ENCODE measurements at regions not wholly inside any gene's neighbourhood (a gene's known extent, or its start where the extent isn't known, plus 50 kb on each side); places are given as distances from the start of the nearest gene placed in this dataset.

DNA sequence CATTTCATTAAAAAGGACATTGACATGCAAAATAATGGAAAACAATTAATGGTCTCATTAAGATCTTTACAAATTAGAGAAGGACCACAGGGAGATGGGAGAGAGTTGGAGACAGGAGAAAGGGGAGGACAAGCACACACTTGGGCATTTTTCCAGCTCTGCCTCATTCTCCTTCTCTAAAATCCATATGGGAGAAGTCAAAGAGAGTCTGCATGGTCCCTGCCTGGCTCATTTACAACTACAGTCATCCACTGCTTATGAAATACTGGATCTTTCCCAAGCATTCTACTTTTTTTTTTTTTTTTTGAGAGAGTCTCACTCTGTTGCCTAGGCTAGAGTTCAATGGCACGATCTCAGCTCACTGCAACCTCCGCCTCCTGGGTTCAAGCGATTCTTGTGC is 518.9 kb upstream of the CELF2 start:
- H3K4me1 ChIP-seq (ENCODE audit: control insufficient read depth, extremely low read depth, insufficient read depth, low read length), result peaks cover 4% of the 10 kb centered on the region
- H2AFZ ChIP-seq (ENCODE audit: low read depth, low read length), result no peak overlapping the region
- intact Hi-C loops (cut with micrococcal nuclease), result loop anchor here (5.0 kb wide), 1 partner anchor 334 kb away; no protein-coding TSS in a partner anchor
- FAIRE-seq (no peak), DNase-seq (ENCODE audit: low read depth, low spot score) (no peak)
- CTCF ChIA-PET, result interaction anchor here (0.7 kb wide), 1 partner anchor 1156 kb away, joined by 3 read pairs; no protein-coding TSS in a partner anchor
- BruUV-seq (replicated peaks), result no TSS peak
- no peaks in the 10 kb centered on the region for H3K9me3 ChIP-seq (replicated peaks; ENCODE audit: control insufficient read depth, insufficient read depth, low read length)
- no peaks in the 10 kb centered on the region for H3K27me3 ChIP-seq (ENCODE audit: control insufficient read depth in 2 of 2, insufficient read depth in 2 of 2, low read length in 2 of 2)
- dilution Hi-C loops (cut with MboI; ENCODE audit: extremely low pct_ligation_motif_present, low sequenced_read_pairs), result no loop called here
- no peak overlapping the region for H3K9ac ChIP-seq (replicated peaks; ENCODE audit: extremely low read depth, insufficient read depth, low read length)
- peaks cover 2% of the 10 kb centered on the region for H3K9me1 ChIP-seq (replicated peaks; ENCODE audit: control insufficient read depth, extremely low read depth, insufficient read depth, low read length)
- H4K20me1 ChIP-seq (replicated peaks; ENCODE audit: control insufficient read depth, extremely low read depth, insufficient read depth, low read length), result no peaks in the 10 kb centered on the region
- H3K27ac ChIP-seq (ENCODE audit: insufficient read depth, low read depth, low read length), result no peak overlapping the region
- no peaks in the 10 kb centered on the region for H3K36me3 ChIP-seq (ENCODE audit: control insufficient read depth in 2 of 2, extremely low read depth in 1 of 2, insufficient read depth in 2 of 2, low read length in 2 of 2)
- H3K79me2 ChIP-seq (ENCODE audit: control insufficient read depth, insufficient read depth, low read length), result no peaks in the 10 kb centered on the region
- POLR2A ChIA-PET, result no interaction called here
- no peak overlapping the region for H3K4me3 ChIP-seq (replicated peaks in 1 of 3; ENCODE audit: insufficient read depth in 1 of 3, low read depth in 1 of 3, low read length in 3 of 3)
- TF ChIP-seq POLR2A (IDR thresholded peaks at IDR 0.05; ENCODE audit: low read depth, low read length) (no peak), POLR2AphosphoS5 (IDR thresholded peaks at IDR 0.05; ENCODE audit: insufficient read depth, low read depth, low read length) (no peak), FOS (IDR thresholded peaks at IDR 0.05; ENCODE audit: borderline replicate concordance, insufficient read depth, low read length) (no peak), EZH2 (IDR thresholded peaks at IDR 0.05; ENCODE audit: borderline replicate concordance, low read depth, low read length, severe bottlenecking) (no peak), MYC (IDR thresholded peaks at IDR 0.05; ENCODE audit: low read depth, low read length) (no peak), GATA2 (IDR thresholded peaks at IDR 0.05; ENCODE audit: insufficient read depth, insufficient read length, low read depth, low read length) (no peak), JUN (IDR thresholded peaks at IDR 0.05; ENCODE audit: borderline replicate concordance, insufficient read depth, insufficient read length, low read depth) (no peak)
- TF ChIP-seq, protein P1, sequence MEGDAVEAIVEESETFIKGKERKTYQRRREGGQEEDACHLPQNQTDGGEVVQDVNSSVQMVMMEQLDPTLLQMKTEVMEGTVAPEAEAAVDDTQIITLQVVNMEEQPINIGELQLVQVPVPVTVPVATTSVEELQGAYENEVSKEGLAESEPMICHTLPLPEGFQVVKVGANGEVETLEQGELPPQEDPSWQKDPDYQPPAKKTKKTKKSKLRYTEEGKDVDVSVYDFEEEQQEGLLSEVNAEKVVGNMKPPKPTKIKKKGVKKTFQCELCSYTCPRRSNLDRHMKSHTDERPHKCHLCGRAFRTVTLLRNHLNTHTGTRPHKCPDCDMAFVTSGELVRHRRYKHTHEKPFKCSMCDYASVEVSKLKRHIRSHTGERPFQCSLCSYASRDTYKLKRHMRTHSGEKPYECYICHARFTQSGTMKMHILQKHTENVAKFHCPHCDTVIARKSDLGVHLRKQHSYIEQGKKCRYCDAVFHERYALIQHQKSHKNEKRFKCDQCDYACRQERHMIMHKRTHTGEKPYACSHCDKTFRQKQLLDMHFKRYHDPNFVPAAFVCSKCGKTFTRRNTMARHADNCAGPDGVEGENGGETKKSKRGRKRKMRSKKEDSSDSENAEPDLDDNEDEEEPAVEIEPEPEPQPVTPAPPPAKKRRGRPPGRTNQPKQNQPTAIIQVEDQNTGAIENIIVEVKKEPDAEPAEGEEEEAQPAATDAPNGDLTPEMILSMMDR (IDR thresholded peaks at IDR 0.05; ENCODE audit: extremely low read depth in 1 of 2, insufficient read depth in 1 of 2, low read depth in 1 of 2, low read length in 2 of 2), result no peak
- TF ChIP-seq, protein P2, sequence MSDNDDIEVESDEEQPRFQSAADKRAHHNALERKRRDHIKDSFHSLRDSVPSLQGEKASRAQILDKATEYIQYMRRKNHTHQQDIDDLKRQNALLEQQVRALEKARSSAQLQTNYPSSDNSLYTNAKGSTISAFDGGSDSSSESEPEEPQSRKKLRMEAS (IDR thresholded peaks at IDR 0.05; ENCODE audit: insufficient read depth, insufficient read length), result no peak
- no peak overlapping the region for H3K4me2 ChIP-seq (ENCODE audit: insufficient read depth, low read length)

Data from endothelial cell of umbilical vein (primary cell).